Activated CD4-positive, alpha-beta T cell treated with anti-CD3 and anti-CD28 coated beads for 36 hours (primary cell): ENCODE measurements at regions not wholly inside any gene's neighbourhood (a gene's known extent, or its start where the extent isn't known, plus 50 kb on each side); places are given as distances from the start of the nearest gene placed in this dataset.

Experiments used
- ATAC-seq: fragments of 200-7000 bp; cut with Tn5 transposase; one replicate; pipeline ENCODE4 v1.10.0; 2021; ENCODE audit warnings: mild to moderate bottlenecking, moderate library complexity
- CTCF ChIA-PET: fragments of 350-600 bp; sonication (Branson Sonifier 250); formaldehyde crosslinking; loops from one replicate; lab custom pipeline; 2021; ENCODE audit warnings: antibody characterized with exemption; lab: Charles Lee
- POLR2A ChIA-PET: fragments of 350-600 bp; sonication (Branson Sonifier 250); formaldehyde crosslinking; loops from one replicate; lab custom pipeline; 2021; ENCODE audit warnings: antibody characterized with exemption, inconsistent platforms; lab: Charles Lee
- DNase-seq: peaks from one replicate; pipeline ENCODE4 v3.0.0-alpha.2; 2020
- H3K27ac Mint-ChIP-seq: one replicate; pipeline ENCODE4 v1.8.0; 2021; ENCODE audit warnings: mixed read lengths
- H3K27me3 Mint-ChIP-seq: one replicate; pipeline ENCODE4 v1.8.0; 2021; ENCODE audit warnings: mixed read lengths
- H3K36me3 Mint-ChIP-seq: one replicate; pipeline ENCODE4 v1.8.0; 2021; ENCODE audit warnings: low read depth, mixed read lengths
- H3K4me1 Mint-ChIP-seq: one replicate; pipeline ENCODE4 v1.8.0; 2021; ENCODE audit warnings: mixed read lengths
- H3K4me3 Mint-ChIP-seq: one replicate; pipeline ENCODE4 v1.8.0; 2021; ENCODE audit warnings: mild to moderate bottlenecking, moderate library complexity, mixed read lengths
- H3K9me3 Mint-ChIP-seq: one replicate; pipeline ENCODE4 v1.8.0; 2021; ENCODE audit warnings: low read depth, mixed read lengths
- intact Hi-C, 2 experiments: fragments of 100-400 bp; cut with DNase I in 1 of 2; cut with micrococcal nuclease in 1 of 2; formaldehyde crosslinking; loops; one replicate each; pipeline versions ENCODE4 v1.14.2 to v1.15.1; 2022 to 2024; cut with DNase I, micrococcal nuclease

DNA sequence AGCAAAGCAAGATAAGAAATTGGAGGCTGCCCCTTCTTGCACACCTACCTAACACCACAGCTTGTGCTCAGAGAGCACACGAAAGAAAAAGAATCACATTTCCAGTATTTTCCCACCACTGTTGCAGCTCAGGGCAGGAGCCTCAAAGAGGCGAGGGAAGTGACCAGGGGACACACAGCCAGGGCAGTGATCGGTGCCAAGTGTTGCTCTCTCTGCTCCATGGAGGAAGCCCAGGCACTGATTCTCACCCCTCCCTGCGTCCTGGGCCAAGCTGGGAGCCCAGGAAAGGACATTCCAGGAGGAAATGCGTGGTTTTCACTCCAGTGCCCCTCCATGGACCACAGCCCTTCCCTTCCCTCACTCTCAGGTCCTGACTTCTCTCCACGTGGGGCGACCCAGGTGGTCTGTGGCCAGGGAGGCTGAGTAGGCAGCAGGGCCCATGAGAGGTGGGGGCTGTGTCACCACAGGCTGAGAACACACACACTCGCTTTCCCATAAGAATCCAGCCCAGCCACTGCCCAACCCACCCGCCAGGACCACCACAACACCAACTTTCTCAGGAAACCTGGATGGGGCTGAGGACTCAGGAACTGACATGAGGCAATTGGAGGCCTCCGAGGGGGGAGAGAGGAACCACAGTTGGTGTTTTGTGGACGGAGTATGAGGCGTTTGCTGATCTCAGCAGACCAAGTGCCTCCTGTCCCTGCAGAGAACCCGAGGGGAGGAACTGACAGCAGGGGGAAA lies 81.7 kb upstream of the MAFB start:
- ATAC-seq (no peak), DNase-seq (no peak)
- Mint-ChIP-seq H3K27me3 (no peaks in the 10 kb centered on the region), H3K27ac (no peak overlapping the region), H3K9me3 (no peaks in the 10 kb centered on the region), H3K4me3 (no peak overlapping the region), H3K4me1 (peaks cover 2% of the 10 kb centered on the region), H3K36me3 (no peaks in the 10 kb centered on the region)
- intact Hi-C loops, result no loop called here
- ChIA-PET CTCF (no interaction called here), POLR2A (no interaction called here)

DNA sequence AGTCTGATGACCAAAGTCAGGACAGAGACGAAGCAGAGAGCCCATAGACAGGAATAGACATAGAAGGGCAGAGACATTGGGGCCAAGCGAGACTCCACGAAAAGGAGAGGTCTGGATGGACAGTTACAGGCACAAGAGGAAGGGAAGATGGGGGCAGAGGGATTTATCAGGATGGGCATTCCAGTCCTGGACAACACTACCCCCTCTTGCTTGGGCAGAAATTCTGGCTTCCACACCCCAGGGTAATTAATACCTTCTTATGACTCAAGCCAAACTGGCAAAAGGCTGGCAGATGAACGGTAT lies 82.2 kb upstream of the MAFB start:
- Mint-ChIP-seq H3K27ac (no peak overlapping the region), H3K4me3 (no peak overlapping the region), H3K9me3 (no peaks in the 10 kb centered on the region), H3K36me3 (no peaks in the 10 kb centered on the region), H3K4me1 (peaks cover 2% of the 10 kb centered on the region), H3K27me3 (no peaks in the 10 kb centered on the region)
- DNase-seq (no peak), ATAC-seq (no peak)
- CTCF ChIA-PET, result no interaction called here
- POLR2A ChIA-PET, result no interaction called here
- intact Hi-C loops, result no loop called here

GRCh38 chr20:40771848-40772511 lies 82.9 kb upstream of the MAFB start:
- H3K27me3 Mint-ChIP-seq, result no peaks in the 10 kb centered on the region
- peaks cover 2% of the 10 kb centered on the region for H3K4me1 Mint-ChIP-seq
- H3K36me3 Mint-ChIP-seq, result no peaks in the 10 kb centered on the region
- H3K9me3 Mint-ChIP-seq, result no peaks in the 10 kb centered on the region
- ChIA-PET POLR2A (no interaction called here), CTCF (interaction anchor here (0.6 to 0.9 kb wide), 2 partner anchors 12 to 52 kb away, joined by 4 to 5 read pairs; no protein-coding TSS in a partner anchor)
- intact Hi-C loops, result no loop called here
- DNase-seq (no peak), ATAC-seq (no peak)
- H3K27ac Mint-ChIP-seq, result no peak overlapping the region
- H3K4me3 Mint-ChIP-seq, result no peak overlapping the region

GRCh38 chr20:40773376-40773775 lies 84.3 kb upstream of the MAFB start:
- Mint-ChIP-seq H3K27me3 (no peaks in the 10 kb centered on the region), H3K9me3 (no peaks in the 10 kb centered on the region), H3K36me3 (no peaks in the 10 kb centered on the region), H3K4me3 (no peak overlapping the region), H3K27ac (no peak overlapping the region), H3K4me1 (peaks cover 2% of the 10 kb centered on the region)
- intact Hi-C loops, result no loop called here
- POLR2A ChIA-PET, result no interaction called here
- ATAC-seq, result no peak
- DNase-seq, result no peak
- CTCF ChIA-PET, result interaction anchor here (0.5 to 0.7 kb wide), 2 partner anchors 32 to 927 kb away, joined by 3 read pairs; no protein-coding TSS in a partner anchor

DNA sequence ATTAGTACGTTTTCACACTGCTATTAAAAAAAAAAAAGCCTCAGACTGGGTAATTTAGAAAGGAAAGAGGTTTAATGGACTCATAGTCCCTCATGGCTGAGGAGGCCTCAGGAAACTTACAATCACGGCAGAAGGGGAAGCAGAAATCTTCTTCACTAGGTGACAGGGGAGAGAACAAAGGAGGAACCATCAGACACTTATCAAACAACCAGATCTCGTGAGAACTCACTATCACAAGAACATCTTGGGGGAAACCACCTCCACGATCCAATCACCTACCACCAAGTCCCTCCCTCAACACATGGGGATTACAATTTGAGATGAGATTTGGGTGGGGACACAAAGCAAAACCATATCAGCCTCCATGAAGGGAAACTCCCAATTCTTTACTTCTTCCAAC lies 85.2 kb upstream of the MAFB start:
- no peak overlapping the region for H3K27ac Mint-ChIP-seq
- peaks cover 2% of the 10 kb centered on the region for H3K4me1 Mint-ChIP-seq
- no peak overlapping the region for H3K4me3 Mint-ChIP-seq
- POLR2A ChIA-PET, result no interaction called here
- no peaks in the 10 kb centered on the region for H3K27me3 Mint-ChIP-seq
- ATAC-seq (no peak), DNase-seq (no peak)
- intact Hi-C loops, result no loop called here
- no peaks in the 10 kb centered on the region for H3K9me3 Mint-ChIP-seq
- H3K36me3 Mint-ChIP-seq, result no peaks in the 10 kb centered on the region
- CTCF ChIA-PET, result no interaction called here

DNA sequence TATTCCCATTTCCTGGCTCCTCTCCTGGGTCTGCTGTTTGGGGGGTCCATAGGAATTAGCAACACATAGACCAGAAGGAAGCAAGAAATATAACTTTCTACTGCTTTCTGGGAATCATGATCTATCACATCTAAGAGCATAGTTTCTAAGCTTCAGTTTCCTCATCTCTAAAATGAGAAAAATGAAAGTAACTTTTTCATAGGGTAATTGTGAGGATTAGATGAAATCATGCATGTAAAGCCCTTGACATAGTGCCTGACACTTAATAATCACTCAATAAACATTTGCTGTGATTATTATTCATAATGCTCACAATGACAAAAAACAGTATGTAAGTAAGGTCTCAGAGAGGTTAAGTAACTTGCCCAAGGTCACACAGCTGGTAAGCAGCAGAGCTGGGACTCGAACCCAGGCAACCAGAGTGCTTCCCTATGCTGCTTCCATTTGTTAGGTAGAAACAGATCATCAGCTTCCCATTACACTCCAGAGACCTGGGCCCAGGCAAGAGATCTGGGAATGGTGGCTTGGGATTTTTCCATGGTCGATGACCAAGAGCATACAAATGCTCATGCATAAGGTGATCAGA lies 86.6 kb upstream of the MAFB start:
- ChIA-PET CTCF (interaction anchor here (0.7 kb wide), 1 partner anchor 34 kb away, joined by 3 read pairs; no protein-coding TSS in a partner anchor), POLR2A (no interaction called here)
- ATAC-seq (no peak), DNase-seq (no peak)
- peaks cover 2% of the 10 kb centered on the region for H3K4me1 Mint-ChIP-seq
- H3K4me3 Mint-ChIP-seq, result no peak overlapping the region
- no peaks in the 10 kb centered on the region for H3K36me3 Mint-ChIP-seq
- no peaks in the 10 kb centered on the region for H3K9me3 Mint-ChIP-seq
- H3K27ac Mint-ChIP-seq, result no peak overlapping the region
- intact Hi-C loops, result no loop called here
- H3K27me3 Mint-ChIP-seq, result no peaks in the 10 kb centered on the region

DNA sequence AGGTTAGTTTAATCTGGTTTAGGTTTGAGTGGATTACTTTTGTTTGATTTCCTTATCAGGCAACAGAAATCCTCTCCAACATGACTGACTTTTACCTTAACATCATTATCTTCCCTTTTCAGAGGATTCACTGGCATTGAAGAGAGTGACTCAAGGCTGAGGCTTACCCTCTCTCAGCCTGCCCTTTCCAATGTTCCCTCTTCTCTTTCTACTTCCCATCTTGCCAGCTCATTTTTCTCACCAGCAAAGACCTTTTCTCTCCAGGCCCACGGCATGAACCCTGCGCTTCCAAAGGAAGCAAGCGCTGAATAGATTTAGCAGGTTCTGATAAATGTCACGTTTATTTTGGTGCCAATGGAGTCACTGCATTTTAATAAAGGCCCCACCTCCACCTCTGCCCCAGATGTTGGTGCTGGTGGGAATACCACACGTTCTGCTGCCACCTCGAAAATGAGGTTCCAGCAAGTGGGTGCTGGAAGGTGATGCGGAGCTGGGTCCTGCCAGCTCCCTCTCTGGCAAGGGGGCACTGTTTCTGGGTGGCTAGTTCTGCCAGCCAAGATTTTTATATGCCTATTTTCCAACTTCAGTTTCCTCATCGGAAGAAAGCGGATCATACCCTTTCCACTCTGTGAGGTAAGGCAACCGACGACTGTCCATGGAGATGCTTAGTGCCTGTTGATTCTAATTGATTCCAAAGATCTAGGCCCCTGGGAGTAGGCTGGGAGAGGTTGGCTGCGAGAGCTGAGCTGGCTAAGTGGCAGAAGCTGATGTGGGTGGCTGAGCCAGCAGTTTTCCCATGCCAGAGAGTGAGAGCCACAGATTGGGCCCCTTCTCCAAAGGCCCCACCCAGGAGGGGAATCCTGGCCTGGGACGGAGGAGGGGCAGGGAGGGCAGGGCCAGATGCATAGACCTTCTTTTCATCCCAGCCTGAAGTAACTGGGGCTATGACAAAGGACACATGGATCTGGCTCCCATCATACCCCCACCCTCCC lies 87.7 kb upstream of the MAFB start:
- no peak overlapping the region for H3K4me3 Mint-ChIP-seq
- intact Hi-C loops, result no loop called here
- ChIA-PET CTCF (interaction anchor here (0.7 kb wide), 1 partner anchor 21 kb away, joined by 3 read pairs; no protein-coding TSS in a partner anchor), POLR2A (no interaction called here)
- H3K27me3 Mint-ChIP-seq, result no peaks in the 10 kb centered on the region
- H3K9me3 Mint-ChIP-seq, result no peaks in the 10 kb centered on the region
- no peak for ATAC-seq
- no peak overlapping the region for H3K27ac Mint-ChIP-seq
- H3K36me3 Mint-ChIP-seq, result no peaks in the 10 kb centered on the region
- peaks cover 2% of the 10 kb centered on the region for H3K4me1 Mint-ChIP-seq
- DNase-seq, result no peak

GRCh38 chr20:40777653-40778052 lies 88.6 kb upstream of the MAFB start:
- no peak for DNase-seq
- no peak for ATAC-seq
- intact Hi-C loops, result no loop called here
- Mint-ChIP-seq H3K27ac (no peak overlapping the region), H3K27me3 (no peaks in the 10 kb centered on the region), H3K4me3 (no peak overlapping the region), H3K36me3 (no peaks in the 10 kb centered on the region), H3K9me3 (no peaks in the 10 kb centered on the region), H3K4me1 (peaks cover 2% of the 10 kb centered on the region)
- ChIA-PET POLR2A (no interaction called here), CTCF (interaction anchor here (0.6 to 0.7 kb wide), 2 partner anchors 22 to 1631 kb away, joined by 3 read pairs; no protein-coding TSS in a partner anchor)

- ChIA-PET CTCF (interaction anchor here (1.3 to 1.6 kb wide), 2 partner anchors 12 to 38 kb away, joined by 3 to 4 read pairs; no protein-coding TSS in a partner anchor), POLR2A (no interaction called here)
- no peaks in the 10 kb centered on the region for H3K27me3 Mint-ChIP-seq
- H3K4me1 Mint-ChIP-seq, result peaks cover 2% of the 10 kb centered on the region
- no peak overlapping the region for H3K27ac Mint-ChIP-seq
- H3K9me3 Mint-ChIP-seq, result no peaks in the 10 kb centered on the region
- ATAC-seq, result no peak
- DNase-seq, result no peak
- intact Hi-C loops, result no loop called here
- no peaks in the 10 kb centered on the region for H3K36me3 Mint-ChIP-seq
- no peak overlapping the region for H3K4me3 Mint-ChIP-seq
Measured at GRCh38 chr20:40778894-40779496, 90.0 kb upstream of the MAFB start.

DNA sequence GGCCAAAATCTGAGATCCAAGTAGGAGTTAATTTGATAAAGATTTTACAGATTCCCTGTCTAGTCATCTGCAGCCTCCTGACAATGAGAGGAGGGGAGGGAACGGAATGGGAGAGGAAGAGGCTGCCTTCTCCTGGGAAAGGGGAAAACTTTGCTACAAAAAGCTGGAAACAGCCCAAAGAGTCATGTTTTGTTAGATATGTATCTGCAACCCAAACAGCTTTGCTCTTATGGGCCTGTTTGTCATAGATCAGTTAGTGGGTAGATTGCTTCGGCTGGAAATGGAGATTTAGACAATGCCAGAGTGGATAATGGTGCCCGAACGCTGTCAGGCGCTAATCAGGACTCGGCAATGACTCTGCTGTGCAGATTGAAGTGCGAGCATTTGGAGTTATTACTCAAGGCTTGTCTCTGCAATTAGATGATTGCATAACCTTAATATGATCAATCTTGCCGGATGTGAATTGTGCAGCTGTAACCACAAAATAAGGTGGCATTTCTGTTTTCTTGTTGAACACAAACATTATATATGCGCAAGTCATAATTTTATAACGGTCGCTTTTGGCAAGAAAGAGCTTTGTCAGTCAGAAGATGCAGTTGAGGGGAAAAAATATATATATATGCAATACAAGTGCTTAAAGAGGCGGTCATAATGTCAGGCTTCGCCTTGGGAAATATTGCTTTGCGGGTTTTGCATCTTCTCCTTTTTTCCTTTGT lies 92.4 kb upstream of the MAFB start:
- Mint-ChIP-seq H3K9me3 (no peaks in the 10 kb centered on the region), H3K36me3 (no peaks in the 10 kb centered on the region), H3K4me1 (no peaks in the 10 kb centered on the region), H3K27ac (no peak overlapping the region), H3K4me3 (no peak overlapping the region), H3K27me3 (peaks cover under 1% of the 10 kb centered on the region)
- intact Hi-C loops, result no loop called here
- no peak for DNase-seq
- POLR2A ChIA-PET, result no interaction called here
- CTCF ChIA-PET, result interaction anchor here (0.6 kb wide), 1 partner anchor 221 kb away, joined by 3 read pairs; no protein-coding TSS in a partner anchor
- no peak for ATAC-seq
